Stimulated activated naive CD8-positive, alpha-beta T cell treated with anti-CD3 and anti-CD28 coated beads, Interleukin-15, amount 100 ng/mL, for 72 hours (primary cell): ENCODE measurements at regions not wholly inside any gene's neighbourhood (a gene's known extent, or its start where the extent isn't known, plus 50 kb on each side); places are given as distances from the start of the nearest gene placed in this dataset.

Source experiments
- ATAC-seq: fragments of 150-1000 bp; cut with Tn5 transposase; 2 replicates; pipeline ENCODE4 v1.10.0; 2021; ENCODE audit warnings: mild to moderate bottlenecking, moderate library complexity
- DNase-seq, 2 donors: peaks; one replicate each; pipeline ENCODE4 v3.0.0; 2021 to 2022
- H3K27ac Mint-ChIP-seq, 2 donors: one replicate each; pipeline ENCODE4 v1.8.0; 2022; ENCODE audit warnings: mild to moderate bottlenecking in 2 of 2, mixed read lengths in 2 of 2, moderate library complexity in 2 of 2
- H3K27me3 Mint-ChIP-seq: one replicate; pipeline ENCODE4 v1.8.0; 2022; ENCODE audit warnings: mixed read lengths
- H3K4me1 Mint-ChIP-seq: one replicate; pipeline ENCODE4 v1.8.0; 2022; ENCODE audit warnings: mild to moderate bottlenecking, mixed read lengths
- H3K4me3 Mint-ChIP-seq, 2 donors: one replicate each; pipeline ENCODE4 v1.8.0; 2022; ENCODE audit warnings: mild to moderate bottlenecking in 2 of 2, mixed read lengths in 2 of 2, moderate library complexity in 1 of 2
- H3K9me3 Mint-ChIP-seq, 2 donors: one replicate each; pipeline ENCODE4 v1.8.0; 2022; ENCODE audit warnings: mixed read lengths in 2 of 2

DNA sequence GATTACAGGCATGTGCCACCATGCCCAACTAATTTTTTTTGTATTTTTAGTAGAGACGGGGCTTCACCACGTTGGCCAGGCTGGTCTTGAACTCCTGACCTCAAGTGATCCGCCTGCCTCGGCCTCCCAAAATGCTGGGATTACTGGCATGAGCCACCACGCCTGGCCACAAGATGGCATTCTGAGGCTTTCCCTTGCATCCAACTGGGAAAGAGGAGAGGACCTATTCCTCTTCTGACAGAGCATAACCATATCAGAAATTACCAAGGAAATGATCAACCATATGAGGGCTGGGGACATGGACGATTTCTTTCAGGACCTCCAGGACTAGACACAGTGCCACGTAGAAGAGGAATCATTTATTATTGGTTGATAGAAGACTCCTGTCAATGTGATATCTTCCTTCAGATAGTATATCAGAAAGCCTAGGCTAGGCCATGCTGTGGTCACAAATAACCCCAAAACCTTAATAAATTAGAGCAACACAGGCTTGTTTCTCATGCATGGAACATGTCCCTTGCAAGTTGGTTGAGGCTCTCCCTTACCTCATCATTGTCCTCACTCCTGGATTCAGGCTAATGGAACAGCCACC lies 372.3 kb upstream of the IL12A start:
- peaks cover 5 to 8% of the 10 kb centered on the region in 2 donors for H3K9me3 Mint-ChIP-seq
- ATAC-seq (no peak), DNase-seq (no peak)

DNA sequence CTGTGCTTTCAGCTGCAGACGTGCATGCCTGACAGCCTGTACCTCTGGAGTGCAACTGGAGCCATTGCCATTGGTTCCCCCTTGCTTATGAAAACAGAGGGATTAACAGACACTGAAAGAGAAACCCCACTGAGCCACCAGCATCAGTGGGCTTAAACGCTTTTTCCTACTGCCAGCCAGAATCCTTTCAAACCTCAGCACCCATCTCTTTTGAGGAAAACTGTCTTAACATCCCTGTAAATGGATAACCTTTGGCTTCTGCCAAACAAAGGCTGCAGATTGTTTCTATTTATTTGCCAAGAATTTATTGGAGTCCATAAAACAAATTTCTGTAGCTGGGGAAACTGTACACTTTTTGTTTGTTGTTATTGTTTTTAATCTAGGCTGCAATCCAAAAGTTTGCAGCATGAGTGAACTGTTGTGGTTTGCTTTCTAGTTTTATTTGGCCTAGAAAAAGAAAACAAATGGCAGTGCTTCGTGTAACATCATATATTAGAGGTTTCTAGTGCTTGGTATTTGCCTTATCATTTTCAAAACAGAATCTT lies 369.2 kb upstream of the IL12A start:
- no peak for DNase-seq
- H3K9me3 Mint-ChIP-seq: peaks cover 5 to 8% of the 10 kb centered on the region in 2 donors

More for the DNA sequence above, 372.3 kb upstream of the IL12A start:
- no peaks in the 10 kb centered on the region for H3K4me1 Mint-ChIP-seq
- H3K27ac Mint-ChIP-seq: no peak overlapping the region
- no peaks in the 10 kb centered on the region for H3K27me3 Mint-ChIP-seq
- no peak overlapping the region for H3K4me3 Mint-ChIP-seq

DNA sequence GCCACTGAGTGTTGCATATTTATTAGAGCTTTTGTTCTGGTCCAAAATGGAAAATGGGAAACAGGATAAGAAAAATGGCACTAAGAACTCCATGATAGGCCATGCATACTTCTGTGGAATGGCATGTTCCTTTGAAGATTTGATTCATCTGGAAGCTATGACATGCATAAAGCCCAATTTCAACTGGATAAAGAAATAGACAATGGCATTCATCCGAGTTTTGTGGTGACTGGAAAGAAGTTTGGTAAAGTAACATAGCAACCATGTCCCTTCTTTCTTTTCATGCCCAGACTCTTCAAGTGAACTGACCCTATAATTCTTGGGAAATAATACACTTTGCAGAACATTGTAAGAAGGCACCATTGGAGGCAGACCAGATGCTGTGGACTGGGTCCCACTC lies 368.4 kb upstream of the IL12A start:
- no peak overlapping the region for H3K4me3 Mint-ChIP-seq
- no peak for ATAC-seq
- H3K9me3 Mint-ChIP-seq: peaks cover 0 to under 1% of the 10 kb centered on the region in 2 donors

More for the DNA sequence above, 369.2 kb upstream of the IL12A start:
- Mint-ChIP-seq H3K4me3 (no peak overlapping the region), H3K27me3 (no peaks in the 10 kb centered on the region), H3K4me1 (no peaks in the 10 kb centered on the region), H3K27ac (no peak overlapping the region)
- ATAC-seq: no peak

DNA sequence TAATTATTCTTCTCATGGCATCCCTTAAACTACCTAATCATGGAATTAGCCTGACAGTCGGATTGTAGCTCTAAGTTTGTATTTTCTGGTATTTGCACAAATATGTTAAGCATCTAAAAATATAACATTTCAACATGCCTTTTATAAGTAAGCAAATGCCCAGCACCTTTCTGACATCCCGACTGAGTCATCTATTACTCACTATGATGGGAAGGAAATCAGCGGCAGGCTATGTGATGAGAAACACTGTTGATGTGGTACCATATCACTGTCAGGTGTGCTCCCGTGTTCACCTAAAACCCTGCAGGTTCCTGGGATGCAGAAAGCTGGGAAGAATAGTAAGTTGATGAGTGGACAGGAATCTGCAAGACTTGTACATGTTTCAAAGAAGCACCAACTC lies 367.8 kb upstream of the IL12A start:
- no peaks in the 10 kb centered on the region for H3K4me1 Mint-ChIP-seq
- H3K27ac Mint-ChIP-seq: no peak overlapping the region
- H3K9me3 Mint-ChIP-seq: no peaks in the 10 kb centered on the region
- no peak overlapping the region for H3K4me3 Mint-ChIP-seq
- no peaks in the 10 kb centered on the region for H3K27me3 Mint-ChIP-seq
- ATAC-seq (no peak), DNase-seq (no peak)

More for the DNA sequence above, 368.4 kb upstream of the IL12A start:
- H3K27ac Mint-ChIP-seq: no peak overlapping the region
- no peak for DNase-seq
- no peaks in the 10 kb centered on the region for H3K27me3 Mint-ChIP-seq
- H3K4me1 Mint-ChIP-seq: no peaks in the 10 kb centered on the region

GRCh38 chr3:159624616-159625015 lies 364.0 kb upstream of the IL12A start:
- DNase-seq (no peak), ATAC-seq (no peak)
- no peaks in the 10 kb centered on the region for H3K27me3 Mint-ChIP-seq
- no peak overlapping the region for H3K4me3 Mint-ChIP-seq
- no peaks in the 10 kb centered on the region for H3K4me1 Mint-ChIP-seq
- no peaks in the 10 kb centered on the region for H3K9me3 Mint-ChIP-seq
- no peak overlapping the region for H3K27ac Mint-ChIP-seq

DNA sequence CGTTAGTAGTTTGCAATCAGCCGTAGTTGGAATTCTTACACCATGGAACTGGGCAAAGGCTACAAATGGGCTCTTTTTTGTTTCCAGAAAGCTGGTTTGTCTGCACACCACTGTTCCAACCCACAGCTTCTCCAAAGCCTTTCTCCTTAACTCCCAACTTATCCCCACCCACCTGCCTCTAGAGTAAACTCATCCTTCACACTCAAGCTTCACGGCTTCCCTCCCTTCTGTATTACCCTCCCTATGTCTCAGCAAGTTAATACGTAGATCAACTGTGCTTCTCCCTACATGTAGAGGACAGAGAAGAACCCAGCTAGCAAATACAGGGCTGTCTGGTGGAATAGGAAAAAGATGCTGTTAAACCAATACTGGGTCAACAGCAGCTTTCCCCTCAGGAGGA lies 363.0 kb upstream of the IL12A start:
- no peak overlapping the region for H3K27ac Mint-ChIP-seq
- no peak for DNase-seq

GRCh38 chr3:159626598-159626997 lies 362.0 kb upstream of the IL12A start:
- Mint-ChIP-seq H3K27ac (no peak overlapping the region), H3K4me3 (no peak overlapping the region), H3K27me3 (no peaks in the 10 kb centered on the region), H3K9me3 (no peaks in the 10 kb centered on the region), H3K4me1 (no peaks in the 10 kb centered on the region)
- DNase-seq (no peak), ATAC-seq (no peak)

More for the DNA sequence above, 363.0 kb upstream of the IL12A start:
- Mint-ChIP-seq H3K9me3 (no peaks in the 10 kb centered on the region), H3K27me3 (no peaks in the 10 kb centered on the region), H3K4me1 (no peaks in the 10 kb centered on the region), H3K4me3 (no peak overlapping the region)
- ATAC-seq: no peak

DNA sequence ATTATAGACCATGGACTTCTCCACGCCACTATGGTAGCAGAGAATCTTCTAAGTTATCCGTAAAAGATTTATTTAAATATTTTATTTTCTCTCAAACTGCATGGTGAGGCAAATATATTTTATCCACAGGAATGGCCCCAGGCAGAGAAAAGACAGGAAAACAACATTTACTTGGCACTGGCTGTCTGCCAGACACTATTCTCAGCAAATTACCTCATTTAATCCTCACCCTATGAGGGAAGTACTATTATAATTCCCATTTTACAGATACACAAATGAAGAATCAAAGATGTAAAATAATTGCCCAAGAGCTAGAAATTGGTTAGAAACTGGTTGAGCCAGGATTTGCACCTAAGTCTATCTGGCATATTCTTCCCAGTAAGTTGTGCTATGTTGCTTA lies 361.4 kb upstream of the IL12A start:
- DNase-seq (no peak), ATAC-seq (no peak)
- Mint-ChIP-seq H3K27me3 (no peaks in the 10 kb centered on the region), H3K4me3 (no peak overlapping the region), H3K4me1 (no peaks in the 10 kb centered on the region), H3K27ac (no peak overlapping the region), H3K9me3 (no peaks in the 10 kb centered on the region)

DNA sequence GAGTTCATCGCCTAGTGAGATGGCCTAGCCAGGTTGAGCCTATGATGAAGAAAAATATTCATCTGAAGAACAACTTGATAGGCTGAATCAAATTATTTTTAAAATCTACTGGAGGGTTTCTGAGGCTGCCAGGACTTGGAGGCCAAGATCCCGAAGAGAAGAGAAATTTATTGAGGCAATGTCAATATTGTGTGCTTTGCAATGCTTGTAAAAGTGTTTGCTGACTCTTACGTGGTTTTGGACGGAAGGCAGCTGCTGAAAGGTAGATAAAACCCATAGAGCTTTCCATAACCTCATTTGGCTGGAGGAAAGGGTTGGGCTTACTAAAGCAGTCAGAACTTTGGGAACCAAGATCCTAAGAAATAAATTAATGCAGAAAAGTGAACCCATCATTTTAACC lies 361.0 kb upstream of the IL12A start:
- no peak for ATAC-seq
- H3K27ac Mint-ChIP-seq: no peak overlapping the region
- no peaks in the 10 kb centered on the region for H3K27me3 Mint-ChIP-seq
- no peak for DNase-seq
- H3K4me3 Mint-ChIP-seq: no peak overlapping the region
- no peaks in the 10 kb centered on the region for H3K4me1 Mint-ChIP-seq
- no peaks in the 10 kb centered on the region for H3K9me3 Mint-ChIP-seq

GRCh38 chr3:159629329-159630084 lies 359.1 kb upstream of the IL12A start:
- Mint-ChIP-seq H3K27me3 (no peaks in the 10 kb centered on the region), H3K4me3 (no peak overlapping the region), H3K27ac (no peak overlapping the region), H3K9me3 (no peaks in the 10 kb centered on the region), H3K4me1 (no peaks in the 10 kb centered on the region)
- DNase-seq (no peak), ATAC-seq (no peak)

- DNase-seq: no peak
- no peak overlapping the region for H3K4me3 Mint-ChIP-seq
Measured at GRCh38 chr3:159631226-159631625, 357.4 kb upstream of the IL12A start.

DNA sequence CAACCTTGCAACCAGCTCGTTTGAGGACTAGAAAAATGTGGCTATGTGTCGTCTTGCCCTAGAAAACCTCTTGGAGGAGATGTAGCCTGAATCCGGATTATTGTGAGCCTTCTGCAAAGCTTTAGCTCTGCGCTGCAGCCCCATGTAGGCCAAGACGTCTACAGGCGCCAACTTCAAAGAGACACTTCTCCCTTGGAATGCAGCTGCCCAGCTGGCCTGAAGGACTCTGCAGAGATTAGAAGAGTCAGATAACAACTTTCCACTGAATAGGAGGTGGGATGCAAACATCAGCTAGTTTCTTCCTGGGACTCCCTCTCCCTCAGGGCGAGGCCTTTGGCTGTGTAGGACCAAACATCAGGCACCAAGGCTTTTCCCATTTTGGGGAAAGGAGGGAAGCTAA lies 356.5 kb upstream of the IL12A start:
- no peaks in the 10 kb centered on the region for H3K27me3 Mint-ChIP-seq
- no peak overlapping the region for H3K27ac Mint-ChIP-seq
- no peaks in the 10 kb centered on the region for H3K9me3 Mint-ChIP-seq
- DNase-seq (no peak), ATAC-seq (no peak)
- H3K4me3 Mint-ChIP-seq: no peak overlapping the region
- H3K4me1 Mint-ChIP-seq: no peaks in the 10 kb centered on the region

More at GRCh38 chr3:159631226-159631625, 357.4 kb upstream of the IL12A start:
- no peaks in the 10 kb centered on the region for H3K9me3 Mint-ChIP-seq
- no peaks in the 10 kb centered on the region for H3K4me1 Mint-ChIP-seq
- H3K27ac Mint-ChIP-seq: no peak overlapping the region
- ATAC-seq: no peak
- no peaks in the 10 kb centered on the region for H3K27me3 Mint-ChIP-seq

- Mint-ChIP-seq H3K4me1 (no peaks in the 10 kb centered on the region), H3K27ac (no peak overlapping the region), H3K27me3 (no peaks in the 10 kb centered on the region), H3K9me3 (no peaks in the 10 kb centered on the region), H3K4me3 (no peak overlapping the region)
- no peak for DNase-seq
- ATAC-seq: no peak
Measured at GRCh38 chr3:159632851-159633250, 355.8 kb upstream of the IL12A start.

DNA sequence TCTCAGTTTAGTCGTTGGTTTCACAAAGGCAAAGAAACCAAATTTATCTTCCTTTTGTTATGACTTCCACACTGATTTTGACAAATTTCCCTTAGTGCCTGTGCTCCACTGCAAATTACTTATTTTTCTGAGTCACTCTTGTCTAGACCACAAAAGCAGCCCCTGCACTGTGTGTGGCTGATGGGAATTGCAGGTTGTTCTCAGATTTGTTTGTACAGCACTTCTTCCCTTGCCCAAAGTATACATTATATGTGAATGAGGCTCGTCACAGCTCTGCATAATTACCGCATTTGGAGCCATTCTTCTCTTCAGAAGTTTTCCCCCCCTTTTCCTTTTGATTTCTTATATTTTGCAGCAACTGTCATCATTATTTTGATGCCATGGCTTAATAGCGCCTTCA lies 354.2 kb upstream of the IL12A start:
- no peaks in the 10 kb centered on the region for H3K27me3 Mint-ChIP-seq
- H3K4me3 Mint-ChIP-seq: no peak overlapping the region
- DNase-seq: no peak
- H3K27ac Mint-ChIP-seq: no peak overlapping the region
- no peaks in the 10 kb centered on the region for H3K4me1 Mint-ChIP-seq
- ATAC-seq: no peak
- no peaks in the 10 kb centered on the region for H3K9me3 Mint-ChIP-seq

DNA sequence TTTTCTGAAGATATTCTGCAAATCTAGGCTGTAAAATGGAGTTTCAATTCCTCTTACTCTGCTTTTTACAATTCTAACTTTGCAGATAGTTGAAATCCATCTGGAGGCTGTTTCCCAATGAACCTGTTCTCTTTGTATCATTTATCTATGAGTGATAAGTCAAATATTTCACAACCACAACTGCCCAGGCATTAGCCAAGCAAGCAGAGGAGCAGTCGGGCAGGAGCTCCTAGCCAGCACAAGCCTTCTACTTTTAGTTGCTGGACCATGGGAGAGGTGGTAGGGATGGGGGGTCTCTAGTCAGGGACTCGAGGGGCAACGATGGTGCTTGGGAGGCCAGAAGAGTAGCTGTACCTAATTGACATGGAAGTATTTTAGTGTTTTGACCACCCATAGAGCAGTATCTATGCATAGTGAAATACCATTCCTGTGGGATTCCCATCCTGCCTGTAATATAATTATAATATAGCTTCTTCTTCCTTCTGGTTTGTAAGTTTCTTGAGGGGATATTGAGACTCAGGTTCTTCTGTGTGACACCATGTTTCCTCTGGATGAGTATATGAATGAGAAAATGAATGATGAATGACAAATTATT lies 353.5 kb upstream of the IL12A start:
- Mint-ChIP-seq H3K9me3 (no peaks in the 10 kb centered on the region), H3K4me1 (no peaks in the 10 kb centered on the region), H3K27ac (no peak overlapping the region), H3K27me3 (no peaks in the 10 kb centered on the region), H3K4me3 (no peak overlapping the region)
- no peak for DNase-seq
- ATAC-seq: no peak

GRCh38 chr3:159637883-159638542 lies 350.6 kb upstream of the IL12A start:
- Mint-ChIP-seq H3K4me1 (no peaks in the 10 kb centered on the region), H3K4me3 (no peak overlapping the region), H3K27ac (no peak overlapping the region), H3K9me3 (no peaks in the 10 kb centered on the region), H3K27me3 (no peaks in the 10 kb centered on the region)
- no peak for DNase-seq
- ATAC-seq: no peak
